GM21576 (cell line): ENCODE measurements at regions not wholly inside any gene's neighbourhood (a gene's known extent, or its start where the extent isn't known, plus 50 kb on each side); places are given as distances from the start of the nearest gene placed in this dataset.

Source experiments
- ATAC-seq: cut with Tn5 transposase; IDR thresholded peaks from one replicate; pipeline ENCODE4 v1.9.1; 2021; ENCODE audit warnings: mild to moderate bottlenecking, moderate library complexity; ENCODE audit not compliant: unreplicated experiment

GRCh38 chr11:134821422-134821821, 409.4 kb upstream of the B3GAT1 start:
- no peak for ATAC-seq

- no peak for ATAC-seq
Observed at GRCh38 chr11:134819041-134819440, 407.0 kb upstream of the B3GAT1 start.

GRCh38 chr11:134818516-134818915, 406.5 kb upstream of the B3GAT1 start:
- ATAC-seq: no peak

- no peak for ATAC-seq
Observed at GRCh38 chr11:134815404-134815803, 403.4 kb upstream of the B3GAT1 start.

GRCh38 chr11:134807997-134808396, 396.0 kb upstream of the B3GAT1 start:
- no peak for ATAC-seq

GRCh38 chr11:134802598-134802997, 390.6 kb upstream of the B3GAT1 start:
- ATAC-seq: no peak

- ATAC-seq: no peak
Observed at GRCh38 chr11:134802116-134802515, 390.1 kb upstream of the B3GAT1 start.

- no peak for ATAC-seq
Observed at GRCh38 chr11:134801570-134801969, 389.5 kb upstream of the B3GAT1 start.

GRCh38 chr11:134800826-134801225, 388.8 kb upstream of the B3GAT1 start:
- ATAC-seq: no peak

GRCh38 chr11:134800130-134800529, 388.1 kb upstream of the B3GAT1 start:
- no peak for ATAC-seq

GRCh38 chr11:134799386-134799785, 387.3 kb upstream of the B3GAT1 start:
- ATAC-seq: no peak

GRCh38 chr11:134797411-134798089, 385.5 kb upstream of the B3GAT1 start:
- ATAC-seq: no peak

- no peak for ATAC-seq
Observed at GRCh38 chr11:134795017-134795416, 383.0 kb upstream of the B3GAT1 start.

- no peak for ATAC-seq
Observed at GRCh38 chr11:134794192-134794591, 382.1 kb upstream of the B3GAT1 start.

- no peak for ATAC-seq
Observed at GRCh38 chr11:134792677-134793076, 380.6 kb upstream of the B3GAT1 start.

GRCh38 chr11:134792044-134792443, 380.0 kb upstream of the B3GAT1 start:
- ATAC-seq: no peak

GRCh38 chr11:134791102-134791501, 379.1 kb upstream of the B3GAT1 start:
- ATAC-seq: no peak

GRCh38 chr11:134789104-134789503, 377.1 kb upstream of the B3GAT1 start:
- ATAC-seq: no peak

- ATAC-seq: no peak
Observed at GRCh38 chr11:134786636-134787035, 374.6 kb upstream of the B3GAT1 start.

GRCh38 chr11:134785660-134786284, 373.7 kb upstream of the B3GAT1 start:
- no peak for ATAC-seq

- ATAC-seq: no peak
Observed at GRCh38 chr11:134785059-134785458, 373.0 kb upstream of the B3GAT1 start.

GRCh38 chr11:134784568-134784967, 372.5 kb upstream of the B3GAT1 start:
- no peak for ATAC-seq

GRCh38 chr11:134784046-134784445, 372.0 kb upstream of the B3GAT1 start:
- no peak for ATAC-seq
